ENCODE measurements at regions not wholly inside any gene's neighbourhood (a gene's known extent, or its start where the extent isn't known, plus 50 kb on each side); places are given as distances from the start of the nearest gene placed in this dataset.

GRCh38 chr12:76708296-76708695 lies 55.6 kb upstream of the ZDHHC17 start:
- DNase-seq, result no peak

DNA sequence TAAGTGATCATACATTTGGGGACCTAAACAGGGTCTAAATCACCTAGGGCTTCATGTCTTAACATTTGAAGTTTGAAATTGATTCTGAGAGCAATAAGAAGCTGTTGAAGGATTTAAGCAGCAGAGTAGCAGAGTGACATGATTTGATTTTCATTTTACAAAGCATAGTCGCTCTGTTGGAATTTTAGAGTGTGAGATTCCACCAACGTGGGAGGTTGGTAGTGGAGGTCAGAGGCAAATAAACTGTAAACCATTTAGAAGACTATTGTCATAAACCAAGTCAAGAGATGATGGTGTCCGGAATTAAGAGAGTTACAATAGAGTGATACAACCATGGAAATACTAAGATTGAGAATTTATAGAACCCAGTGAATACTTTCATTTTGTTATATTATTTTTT lies 52.7 kb upstream of the ZDHHC17 start:
- DNase-seq, result no peak

DNA sequence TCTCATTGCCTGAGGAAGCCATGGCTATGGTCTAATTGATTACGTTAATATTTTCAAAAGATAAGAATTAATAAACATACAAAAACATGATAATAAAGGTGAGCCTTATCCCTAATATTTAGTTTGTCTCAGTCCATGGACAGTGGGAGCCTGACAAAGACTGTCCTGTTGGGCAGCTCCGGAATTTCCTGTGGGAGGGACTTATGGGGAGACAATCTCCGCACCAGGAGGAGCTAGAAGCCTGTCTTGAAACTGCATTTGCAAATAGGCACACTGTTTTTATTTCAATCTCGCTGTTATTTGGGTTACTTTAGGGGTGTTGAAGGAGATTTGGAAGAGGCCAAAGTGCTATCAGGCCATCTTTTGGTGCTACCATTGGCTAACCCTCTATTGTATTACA lies 50.8 kb upstream of the ZDHHC17 start:
- DNase-seq, result no peak

DNA sequence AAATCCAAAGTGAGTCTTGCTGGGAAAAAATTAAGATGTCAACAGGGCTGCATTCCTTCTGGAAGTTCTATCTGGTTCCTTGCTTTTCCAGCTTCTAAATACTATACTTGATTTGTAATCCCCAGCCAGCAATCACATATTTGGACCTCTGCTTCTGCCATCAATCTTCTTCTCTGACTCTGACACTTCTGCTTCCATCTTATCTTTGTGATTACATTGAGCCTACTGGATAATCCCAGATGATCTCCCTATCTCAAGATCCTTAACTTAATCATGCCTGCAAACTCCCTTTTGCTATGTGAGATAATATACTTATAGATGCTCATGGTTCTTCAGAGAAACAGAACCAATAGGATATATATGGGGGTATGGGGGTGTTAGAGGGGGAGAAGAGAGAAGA lies 49.9 kb upstream of the ZDHHC17 start:
- DNase-seq, result no peak
